ENCODE measurements at regions not wholly inside any gene's neighbourhood (a gene's known extent, or its start where the extent isn't known, plus 50 kb on each side); places are given as distances from the start of the nearest gene placed in this dataset.

- TF ChIP-seq CTCF (IDR thresholded peaks at IDR 0.05) (no peak), EP300 (IDR thresholded peaks at IDR 0.05) (no peak), CHD4 (IDR thresholded peaks at IDR 0.05; ENCODE audit: borderline replicate concordance) (no peak), RFX5 (IDR thresholded peaks at IDR 0.05) (no peak), POLR2A (IDR thresholded peaks at IDR 0.05; ENCODE audit: low read length) (no peak), CHD2 (IDR thresholded peaks at IDR 0.05; ENCODE audit: low read length, partially characterized antibody) (no peak), FOSL2 (IDR thresholded peaks at IDR 0.05) (no peak), FOSL2 (CRISPR knock-in tag; IDR thresholded peaks at IDR 0.05) (no peak), HDAC2 (IDR thresholded peaks at IDR 0.05) (no peak)
These were observed 635.9 kb upstream of the FRG1 start for GRCh38 chr4:189304809-189305208.

Measured in A549 (cell line).